SK-N-MC (cell line): ENCODE measurements at regions not wholly inside any gene's neighbourhood (a gene's known extent, or its start where the extent isn't known, plus 50 kb on each side); places are given as distances from the start of the nearest gene placed in this dataset.
"Not testable (repeated sequence)": the region's sequence is repeated elsewhere in the genome, so short reads cannot be mapped to it uniquely, and the experiment has no call there.

ENCODE experiments used
- EZH2 ChIP-seq: fragments of 200-600 bp; sonication (generic); IDR thresholded peaks from one replicate; pipeline ENCODE4 v1.6.1; 2017; ENCODE audit warnings: antibody characterized with exemption
- POLR2AphosphoS5 ChIP-seq: IDR thresholded peaks from 2 replicates; pipeline ENCODE4 v1.6.1; 2012; ENCODE audit warnings: mild to moderate bottlenecking, low read depth, low read length, borderline replicate concordance

- TF ChIP-seq EZH2, POLR2AphosphoS5: not testable (repeated sequence)
Measured at GRCh38 chr18:70389036-70389435, 100.2 kb downstream of the SOCS6 start.
